IPS DF 6.9 (cell line): ENCODE measurements at regions not wholly inside any gene's neighbourhood (a gene's known extent, or its start where the extent isn't known, plus 50 kb on each side); places are given as distances from the start of the nearest gene placed in this dataset.

ENCODE experiments used
- DNase-seq: peaks from one replicate; pipeline ENCODE4 v3.0.0-alpha.2; 2013; ENCODE audit warnings: low read depth, low spot score
- H3K27ac ChIP-seq: one replicate; pipeline ENCODE4 v1.5.1; 2013; ENCODE audit warnings: low read length, control low read depth
- H3K27me3 ChIP-seq: 2 replicates; pipeline ENCODE4 v1.6.1; 2013; ENCODE audit warnings: mild to moderate bottlenecking, low read length; ENCODE audit not compliant: control insufficient read depth, insufficient read depth
- H3K36me3 ChIP-seq: 2 replicates; pipeline ENCODE4 v1.6.1; 2013; ENCODE audit warnings: low read length; ENCODE audit not compliant: control insufficient read depth, insufficient read depth
- H3K4me1 ChIP-seq: 2 replicates; pipeline ENCODE4 v1.6.1; 2013; ENCODE audit warnings: low read length; ENCODE audit not compliant: control insufficient read depth, insufficient read depth
- H3K4me3 ChIP-seq: 2 replicates; pipeline ENCODE4 v1.5.1; 2013; ENCODE audit warnings: mild to moderate bottlenecking, low read length
- H3K9me3 ChIP-seq: 2 replicates; pipeline ENCODE4 v1.6.1; 2013; ENCODE audit warnings: low read length, inconsistent platforms; ENCODE audit not compliant: control insufficient read depth, insufficient read depth
- WGBS: extraction: QIAGEN DNeasy Blood & Tissue Kit; methylation state at CpG from one replicate; pipeline ENCODE4 v1.1.7; 2013; ENCODE audit warnings: mixed read lengths, missing lambda C conversion rate; ENCODE audit not compliant: insufficient read length, insufficient coverage; 5-methylcytosine and 5-hydroxymethylcytosine counted together

- H3K27me3 ChIP-seq, result no peaks in the 10 kb centered on the region
- H3K4me3 ChIP-seq, result no peak overlapping the region
- WGBS, result no CpG with 5 or more reads among the region's 2 CpGs
- H3K4me1 ChIP-seq, result peaks cover 3% of the 10 kb centered on the region; the same call in 1 of the 2 replicates
- no peaks in the 10 kb centered on the region for H3K9me3 ChIP-seq
- DNase-seq, result no peak
- H3K27ac ChIP-seq, result no peak overlapping the region
- H3K36me3 ChIP-seq, result no peaks in the 10 kb centered on the region
Observed at GRCh38 chr11:88039476-88040147, 135.6 kb downstream of the RAB38 start.

- Histone ChIP-seq H3K36me3 (no peaks in the 10 kb centered on the region), H3K4me1 (peaks cover 2% of the 10 kb centered on the region; the same call in 1 of the 2 replicates), H3K27me3 (no peaks in the 10 kb centered on the region), H3K4me3 (no peak overlapping the region), H3K27ac (no peak overlapping the region), H3K9me3 (no peaks in the 10 kb centered on the region)
- WGBS, result no CpG with 5 or more reads among the region's 2 CpGs
- DNase-seq, result no peak
Observed at GRCh38 chr11:88038063-88038462, 137.2 kb downstream of the RAB38 start.

- no peak overlapping the region for H3K27ac ChIP-seq
- DNase-seq, result no peak
- no peaks in the 10 kb centered on the region for H3K27me3 ChIP-seq
Observed at GRCh38 chr11:88036701-88037100, 138.5 kb downstream of the RAB38 start.

GRCh38 chr11:88035271-88035670, 140.0 kb downstream of the RAB38 start:
- Histone ChIP-seq H3K9me3 (no peaks in the 10 kb centered on the region), H3K27me3 (no peaks in the 10 kb centered on the region)
- no CpG with 5 or more reads among the region's 2 CpGs for WGBS

More at GRCh38 chr11:88036701-88037100, 138.5 kb downstream of the RAB38 start:
- no peaks in the 10 kb centered on the region for H3K4me1 ChIP-seq
- no peaks in the 10 kb centered on the region for H3K9me3 ChIP-seq
- no peaks in the 10 kb centered on the region for H3K36me3 ChIP-seq
- no peak overlapping the region for H3K4me3 ChIP-seq

GRCh38 chr11:88017666-88018065, 157.6 kb downstream of the RAB38 start:
- H3K27ac ChIP-seq, result no peak overlapping the region
- WGBS, result no CpG with 5 or more reads among the region's 4 CpGs
- no peak for DNase-seq
- no peaks in the 10 kb centered on the region for H3K36me3 ChIP-seq
- H3K4me3 ChIP-seq, result no peak overlapping the region
- H3K4me1 ChIP-seq, result no peaks in the 10 kb centered on the region
- H3K27me3 ChIP-seq, result no peaks in the 10 kb centered on the region
- H3K9me3 ChIP-seq, result no peaks in the 10 kb centered on the region

More at GRCh38 chr11:88035271-88035670, 140.0 kb downstream of the RAB38 start:
- no peak overlapping the region for H3K27ac ChIP-seq
- no peak overlapping the region for H3K4me3 ChIP-seq
- H3K4me1 ChIP-seq, result no peaks in the 10 kb centered on the region
- no peaks in the 10 kb centered on the region for H3K36me3 ChIP-seq
- no peak for DNase-seq

- peak; percentile 41 for DNase-seq
- no peak overlapping the region for H3K27ac ChIP-seq
- H3K4me3 ChIP-seq, result no peak overlapping the region
- H3K4me1 ChIP-seq, result no peaks in the 10 kb centered on the region
- no CpG with 5 or more reads among the region's 3 CpGs for WGBS
- no peaks in the 10 kb centered on the region for H3K9me3 ChIP-seq
- no peaks in the 10 kb centered on the region for H3K27me3 ChIP-seq
- H3K36me3 ChIP-seq, result no peaks in the 10 kb centered on the region
Observed at GRCh38 chr11:88016392-88017170, 158.7 kb downstream of the RAB38 start.

GRCh38 chr11:88015170-88015569, 160.1 kb downstream of the RAB38 start:
- Histone ChIP-seq H3K4me1 (no peaks in the 10 kb centered on the region), H3K4me3 (no peak overlapping the region), H3K9me3 (no peaks in the 10 kb centered on the region), H3K36me3 (no peaks in the 10 kb centered on the region), H3K27ac (no peak overlapping the region), H3K27me3 (no peaks in the 10 kb centered on the region)
- no peak for DNase-seq
- WGBS, result no CpG with 5 or more reads among the region's 2 CpGs

- H3K9me3 ChIP-seq, result no peaks in the 10 kb centered on the region
- DNase-seq, result no peak
- H3K36me3 ChIP-seq, result no peaks in the 10 kb centered on the region
- no peak overlapping the region for H3K27ac ChIP-seq
- no peaks in the 10 kb centered on the region for H3K4me1 ChIP-seq
- no peak overlapping the region for H3K4me3 ChIP-seq
- H3K27me3 ChIP-seq, result no peaks in the 10 kb centered on the region
- no CpG with 5 or more reads among the region's 3 CpGs for WGBS
Observed at GRCh38 chr11:88013508-88014065, 161.7 kb downstream of the RAB38 start.

GRCh38 chr11:88012456-88012855, 162.8 kb downstream of the RAB38 start:
- no peak for DNase-seq
- no peaks in the 10 kb centered on the region for H3K36me3 ChIP-seq
- no peaks in the 10 kb centered on the region for H3K4me1 ChIP-seq
- H3K27me3 ChIP-seq, result no peaks in the 10 kb centered on the region
- no CpG with 5 or more reads among the region's 1 CpG for WGBS
- no peak overlapping the region for H3K4me3 ChIP-seq
- H3K9me3 ChIP-seq, result no peaks in the 10 kb centered on the region
- H3K27ac ChIP-seq, result no peak overlapping the region

- no peaks in the 10 kb centered on the region for H3K27me3 ChIP-seq
- DNase-seq, result no peak
- no peaks in the 10 kb centered on the region for H3K9me3 ChIP-seq
- no peaks in the 10 kb centered on the region for H3K36me3 ChIP-seq
- no CpG with 5 or more reads among the region's 2 CpGs for WGBS
- no peak overlapping the region for H3K4me3 ChIP-seq
- no peak overlapping the region for H3K27ac ChIP-seq
- no peaks in the 10 kb centered on the region; the same call in 1 of the 2 replicates for H3K4me1 ChIP-seq
Observed at GRCh38 chr11:87976009-87976408, 199.2 kb downstream of the RAB38 start.
